Left ventricle myocardium superior (tissue), 1 donor: ENCODE measurements at regions not wholly inside any gene's neighbourhood (a gene's known extent, or its start where the extent isn't known, plus 50 kb on each side); places are given as distances from the start of the nearest gene placed in this dataset.
"Not testable (repeated sequence)": the region's sequence is repeated elsewhere in the genome, so short reads cannot be mapped to it uniquely, and the experiment has no call there.

Experiments
- ATAC-seq: fragments of 200-7000 bp; cut with Tn5 transposase; one replicate; pipeline ENCODE4 v1.9.1; 2020; ENCODE audit warnings: mild to moderate bottlenecking, moderate library complexity
- DNase-seq: peaks from one replicate; pipeline ENCODE4 v3.0.0-alpha.2; 2020
- intact Hi-C: fragments of 100-400 bp; cut with micrococcal nuclease; formaldehyde crosslinking; loops from one replicate; pipeline ENCODE4 v1.11.0; 2022
- donor health status: DM: no; HTN: yes; CAD: no; lungs with severe emphysema.

DNA sequence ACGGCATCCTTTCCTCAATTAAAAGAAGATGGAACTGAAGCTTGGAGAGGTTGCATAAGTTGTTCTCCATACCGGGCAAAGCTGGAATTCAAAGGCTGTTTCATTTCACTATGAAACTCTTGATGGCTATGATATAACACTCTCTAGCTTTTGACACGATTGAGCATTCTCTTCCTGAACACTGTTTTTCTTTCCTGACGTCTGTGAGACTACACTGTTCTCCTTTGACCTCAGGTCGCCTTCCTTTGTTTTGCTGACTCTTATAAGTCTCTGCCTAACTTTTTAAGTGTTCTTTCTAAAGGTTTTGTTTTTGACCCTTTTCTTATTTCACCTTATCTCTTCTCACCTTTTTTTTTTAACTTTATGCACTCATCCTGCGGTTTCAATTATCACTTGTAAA, 261.8 kb upstream of the LINC00305 start:
- ATAC-seq (no peak), DNase-seq (no peak)
- intact Hi-C loops, result no loop called here

DNA sequence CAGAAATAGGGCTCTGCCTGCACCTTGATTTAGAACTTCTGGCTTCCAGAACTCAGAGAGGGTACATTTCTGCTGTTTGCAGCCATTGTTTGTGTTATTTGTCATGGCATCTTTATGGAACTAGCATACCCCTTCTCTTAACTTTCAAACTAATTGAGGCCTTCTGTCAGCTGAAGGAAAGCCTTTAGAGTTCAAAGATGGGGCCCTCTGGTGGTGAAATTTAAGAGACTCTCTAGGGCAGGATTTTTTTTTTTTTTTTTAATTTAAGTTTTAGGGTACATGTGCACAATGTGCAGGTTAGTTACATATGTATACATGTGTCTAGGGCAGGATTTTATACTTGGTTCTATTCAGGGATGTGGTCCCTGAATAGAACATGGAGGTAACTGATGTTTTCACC, 260.6 kb upstream of the LINC00305 start:
- ATAC-seq (no peak), DNase-seq (no peak)
- intact Hi-C loops, result no loop called here

DNA sequence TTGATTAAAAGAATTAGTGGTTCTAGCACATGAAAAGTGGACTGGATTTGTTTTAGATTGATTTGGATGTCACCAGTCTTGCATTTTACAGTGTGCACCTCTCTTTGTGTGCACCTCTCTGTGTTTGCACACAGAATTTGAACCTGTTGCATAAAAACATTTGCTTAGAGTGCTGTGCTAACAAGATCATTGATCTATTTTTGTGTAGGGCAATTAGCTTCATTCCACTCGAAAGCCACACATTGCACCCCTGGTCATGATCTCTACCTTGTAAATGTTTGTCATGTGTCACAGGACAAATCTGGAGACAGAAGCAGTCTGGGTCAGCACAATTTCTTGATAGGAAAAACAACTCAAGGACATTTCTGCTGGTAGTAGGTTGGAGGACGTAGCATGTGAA, 258.7 kb upstream of the LINC00305 start:
- ATAC-seq (no peak), DNase-seq (no peak)
- intact Hi-C loops, result no loop called here

DNA sequence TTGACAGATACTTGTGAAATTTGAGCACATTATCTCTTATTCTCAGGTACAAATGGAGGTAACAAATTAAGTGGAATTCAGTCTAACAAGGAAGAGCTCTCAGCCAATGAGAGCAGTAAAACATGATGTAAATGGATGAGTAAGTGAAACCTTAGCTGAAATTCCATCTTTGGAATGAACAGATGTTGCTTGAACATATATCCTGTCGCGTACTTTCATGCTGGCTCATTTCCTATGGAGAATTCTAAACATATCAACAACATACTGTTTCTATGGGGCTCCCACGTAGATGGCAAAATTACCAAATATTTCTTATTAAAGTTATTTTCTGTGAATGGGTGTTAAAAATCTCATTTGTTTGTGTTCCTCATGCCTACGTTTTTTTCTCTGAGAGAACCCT, 256.3 kb upstream of the LINC00305 start:
- intact Hi-C loops, result no loop called here
- DNase-seq (no peak), ATAC-seq (no peak)

DNA sequence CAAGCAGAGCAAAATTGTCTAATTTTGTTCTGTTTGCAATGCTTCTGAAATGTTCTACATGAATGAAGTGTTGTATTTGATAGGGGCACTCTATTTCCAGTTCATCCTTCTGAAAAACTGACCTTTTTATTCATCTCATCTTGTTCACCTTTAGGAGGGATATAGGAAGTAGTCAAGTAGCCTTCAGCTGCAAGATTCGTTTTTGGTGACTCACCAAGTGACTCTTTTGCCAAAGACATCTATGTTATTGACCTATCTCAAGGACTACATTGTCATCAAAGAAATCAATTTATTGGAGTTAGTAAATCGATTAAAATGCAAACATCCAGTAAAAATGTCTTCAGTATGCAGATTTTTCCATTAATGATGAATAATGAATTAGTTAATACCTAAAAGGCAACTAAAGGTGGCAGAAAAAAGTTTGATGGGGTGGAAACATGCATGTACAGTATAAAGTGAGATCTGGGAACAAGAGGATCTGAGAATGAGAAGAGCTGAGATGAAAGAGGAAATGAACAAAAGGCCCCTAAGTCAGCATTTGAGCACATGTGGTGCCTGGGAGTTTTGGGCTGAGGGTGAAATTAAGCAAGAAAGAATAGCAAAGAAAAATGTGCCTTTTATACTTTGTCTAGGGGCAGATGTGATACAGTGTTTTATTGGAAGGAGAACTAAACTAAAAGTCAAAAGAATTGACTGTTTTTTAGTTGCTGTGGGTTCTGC, 255.1 kb upstream of the LINC00305 start:
- no peak for DNase-seq
- intact Hi-C loops, result no loop called here
- ATAC-seq, result no peak

DNA sequence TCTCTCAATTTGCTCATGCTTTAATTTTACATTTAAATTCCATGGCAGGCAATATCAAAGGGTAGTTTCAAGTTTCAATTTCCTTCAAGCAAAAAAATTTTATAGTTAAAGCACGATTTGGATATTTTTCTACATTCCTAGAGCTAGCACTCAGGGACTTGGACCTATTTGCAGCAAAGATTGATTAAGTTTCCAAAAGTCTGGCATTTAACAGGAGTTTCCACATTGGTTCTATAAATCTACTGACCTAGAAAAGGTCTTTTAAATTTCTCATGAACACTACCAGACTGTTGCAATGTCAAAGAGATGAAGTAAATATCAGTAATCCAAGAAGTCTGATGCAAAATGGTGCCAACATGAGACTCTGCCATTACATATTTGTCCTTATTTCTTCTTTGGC, 253.7 kb upstream of the LINC00305 start:
- intact Hi-C loops, result no loop called here
- no peak for ATAC-seq

DNA sequence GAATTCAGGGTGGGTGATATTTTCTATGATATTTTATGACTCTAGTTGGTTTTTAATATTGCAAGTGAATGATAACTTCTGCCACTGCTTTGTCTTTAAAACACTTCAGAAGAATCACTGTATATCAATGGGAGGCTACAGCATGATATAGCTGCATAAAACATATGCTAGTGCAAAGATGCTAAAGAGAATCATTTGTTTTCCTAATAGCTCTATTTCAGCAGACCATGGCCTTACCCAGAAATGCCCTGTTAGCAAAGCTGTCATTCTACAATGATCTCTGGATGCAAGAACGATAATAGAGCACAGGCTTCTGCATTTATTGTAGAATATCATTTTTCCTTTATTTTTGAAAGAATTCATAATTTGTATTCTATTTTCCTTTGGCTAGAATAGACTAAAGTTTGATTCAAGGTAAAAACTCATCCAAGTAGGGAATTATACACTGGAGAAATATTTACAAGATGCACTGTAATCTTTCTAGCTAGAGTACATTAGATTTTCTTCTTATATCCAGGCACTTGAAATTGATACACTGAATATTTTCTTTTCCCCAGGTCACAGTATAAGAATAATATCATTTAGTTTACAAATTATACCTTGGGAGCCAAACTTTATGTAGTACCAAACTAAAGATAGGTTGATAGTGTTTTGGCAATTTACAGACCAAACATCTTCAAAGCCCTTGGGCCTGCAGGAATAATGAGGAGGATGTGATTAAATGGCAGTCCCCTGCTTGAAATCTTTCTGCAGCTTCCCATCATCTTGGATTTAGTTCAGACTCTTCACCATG, 252.6 kb upstream of the LINC00305 start:
- no peak for ATAC-seq
- intact Hi-C loops, result no loop called here

More for the DNA sequence above, 253.7 kb upstream of the LINC00305 start:
- DNase-seq, result no peak

DNA sequence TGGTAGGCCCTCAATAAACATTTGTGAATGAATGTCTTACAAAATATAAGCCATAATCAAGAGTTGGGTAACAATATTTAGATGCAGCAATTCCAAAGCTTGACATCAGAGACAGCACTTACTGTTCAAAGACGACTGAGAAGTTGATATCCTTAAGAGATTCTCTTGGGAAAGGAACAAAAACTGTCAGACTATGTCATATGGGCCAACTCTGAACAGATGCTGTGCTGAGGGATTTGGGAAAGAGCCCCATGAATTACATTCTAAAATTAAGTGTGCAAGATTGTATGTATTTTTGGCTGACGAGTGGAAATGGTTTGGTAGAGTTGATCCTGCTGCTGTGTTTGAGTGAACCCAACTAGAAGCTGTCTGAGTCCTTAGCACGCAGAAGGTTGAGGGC, 250.7 kb upstream of the LINC00305 start:
- intact Hi-C loops, result no loop called here
- ATAC-seq, result no peak
- DNase-seq, result no peak

More for the DNA sequence above, 252.6 kb upstream of the LINC00305 start:
- DNase-seq, result no peak

DNA sequence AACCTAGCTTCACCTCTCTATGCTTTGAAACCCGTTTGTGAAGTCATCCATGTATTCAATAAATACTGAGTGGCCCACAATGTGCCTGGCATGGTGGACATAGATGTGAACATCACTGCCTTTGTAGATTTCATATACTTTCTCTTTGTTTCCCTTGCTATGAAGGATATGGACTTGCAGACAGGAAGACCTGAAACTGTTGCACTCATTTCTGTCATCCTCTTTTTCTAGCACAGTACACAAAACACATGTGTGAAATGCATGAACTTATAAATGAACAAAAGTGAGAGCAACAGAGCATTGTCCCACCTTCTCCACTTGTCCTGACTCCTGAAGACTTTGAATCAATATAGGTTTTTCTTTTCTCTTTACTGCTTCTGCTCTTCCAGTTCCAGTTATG, 249.4 kb upstream of the LINC00305 start:
- DNase-seq, result no peak
- intact Hi-C loops, result no loop called here
- ATAC-seq, result no peak

DNA sequence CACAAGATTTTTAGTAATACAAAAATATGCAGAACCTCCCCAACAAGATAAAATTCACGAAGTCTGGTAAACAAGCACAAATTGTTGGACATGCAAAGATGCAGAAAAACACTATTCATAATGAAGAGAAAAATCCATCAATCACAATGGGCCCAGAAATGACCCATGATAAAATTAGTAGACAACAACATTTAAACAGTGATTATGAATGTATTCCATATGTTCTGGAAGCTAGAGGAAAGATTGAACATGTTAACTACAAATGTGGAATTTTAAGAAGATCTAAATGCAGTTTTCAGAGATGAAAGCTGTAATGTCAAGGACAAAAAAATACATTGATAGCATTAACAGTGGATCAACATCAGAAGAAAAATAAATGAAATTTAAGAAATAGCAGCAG, 243.3 kb upstream of the LINC00305 start:
- DNase-seq (no peak), ATAC-seq (no peak)
- intact Hi-C loops, result no loop called here

DNA sequence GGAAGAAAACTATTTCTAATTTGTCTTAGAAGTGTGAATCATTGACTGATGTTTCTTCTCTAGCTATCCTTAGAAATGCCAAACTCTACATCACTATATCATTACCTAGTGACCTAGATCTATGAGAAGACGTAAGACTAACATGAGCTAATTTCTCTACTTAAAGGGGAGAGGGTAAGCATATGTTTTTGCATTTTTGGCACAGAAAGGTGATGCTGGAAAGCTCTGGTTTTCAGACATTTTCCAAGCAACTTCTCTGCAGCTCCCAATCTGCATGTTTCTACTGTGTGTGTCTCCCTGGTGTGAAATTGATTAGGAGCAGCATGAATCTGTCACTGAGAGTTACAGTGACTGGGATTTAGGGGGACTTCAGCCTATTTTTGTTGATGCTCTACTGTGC, 235.2 kb upstream of the LINC00305 start:
- ATAC-seq (no peak), DNase-seq (no peak)
- intact Hi-C loops, result no loop called here

DNA sequence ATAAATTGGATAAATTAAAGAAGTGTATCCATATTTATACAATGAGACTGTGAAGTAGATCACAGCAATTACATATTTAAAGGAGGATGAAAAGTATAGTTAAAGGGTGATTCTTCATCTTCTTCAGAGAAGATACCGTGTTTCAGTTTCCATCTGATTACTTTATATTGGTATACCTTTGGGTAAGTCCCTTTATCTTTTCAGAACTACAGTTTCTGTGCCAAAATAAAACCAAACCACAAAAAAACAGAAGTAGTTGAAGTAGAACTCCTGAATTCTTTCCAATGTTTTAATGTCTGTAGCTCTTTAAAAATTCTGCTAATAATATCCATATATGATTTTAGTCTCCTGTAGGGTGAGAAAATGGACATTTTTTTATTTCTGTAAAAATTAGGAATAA, 231.2 kb upstream of the LINC00305 start:
- no peak for DNase-seq
- intact Hi-C loops, result no loop called here
- ATAC-seq, result no peak

DNA sequence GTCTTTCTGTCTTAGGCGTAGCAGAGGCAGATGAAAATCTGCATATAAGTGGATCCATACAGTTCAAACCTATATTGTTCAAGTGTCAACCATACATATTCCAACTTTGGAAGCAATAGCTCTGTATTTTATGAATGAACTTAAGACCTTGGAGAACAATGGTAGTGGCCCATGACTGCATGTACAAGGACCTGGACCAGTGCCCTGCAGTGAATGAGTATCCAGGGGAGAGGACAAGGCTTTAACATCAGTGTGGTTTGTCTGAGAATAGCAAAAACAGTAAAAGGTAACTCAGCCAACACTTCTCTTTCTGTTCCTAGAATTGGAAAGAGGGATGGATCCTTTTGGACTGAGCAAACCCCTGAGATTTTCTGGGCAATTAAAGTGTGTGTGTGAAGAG, 230.8 kb upstream of the LINC00305 start:
- intact Hi-C loops, result no loop called here
- ATAC-seq (no peak), DNase-seq (no peak)

DNA sequence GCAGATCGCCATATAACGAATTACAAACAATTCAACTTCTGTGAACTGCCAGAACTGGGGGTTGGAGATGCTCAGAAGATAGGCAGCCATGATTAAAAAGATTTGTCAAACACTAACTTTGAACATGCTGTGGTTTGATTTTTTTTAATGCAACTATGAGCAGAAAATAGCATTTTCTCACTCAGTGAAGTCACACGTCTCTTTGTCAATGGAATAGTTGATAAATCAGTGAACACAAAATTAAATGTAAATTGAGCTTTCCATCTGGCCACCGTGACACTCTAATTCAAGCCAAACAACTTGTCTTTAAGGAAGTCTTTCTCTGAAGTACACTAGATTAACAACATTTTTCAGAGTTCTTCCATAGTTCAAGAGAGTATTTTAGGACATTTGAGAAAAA, 228.6 kb upstream of the LINC00305 start:
- no peak for ATAC-seq
- no peak for DNase-seq
- intact Hi-C loops, result no loop called here

DNA sequence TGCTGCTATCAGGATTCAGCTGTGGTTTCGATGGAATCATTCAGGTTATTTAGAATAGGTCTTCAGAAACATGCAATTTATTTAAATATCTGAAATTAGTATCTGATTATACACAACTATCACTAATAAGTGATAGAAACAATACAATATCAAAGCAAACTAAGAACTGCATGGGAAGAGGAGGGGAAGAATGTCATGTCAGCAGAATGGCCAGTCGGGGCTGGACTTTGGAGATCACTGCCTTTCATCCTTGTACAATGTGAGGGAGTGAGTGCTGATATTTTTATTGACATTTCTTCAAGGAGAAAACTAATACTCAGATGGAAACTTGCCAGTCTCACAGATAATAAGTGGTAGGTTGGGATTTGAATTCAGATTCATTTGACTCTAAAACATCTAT, 224.0 kb upstream of the LINC00305 start:
- intact Hi-C loops, result no loop called here
- no peak for DNase-seq
- no peak for ATAC-seq

DNA sequence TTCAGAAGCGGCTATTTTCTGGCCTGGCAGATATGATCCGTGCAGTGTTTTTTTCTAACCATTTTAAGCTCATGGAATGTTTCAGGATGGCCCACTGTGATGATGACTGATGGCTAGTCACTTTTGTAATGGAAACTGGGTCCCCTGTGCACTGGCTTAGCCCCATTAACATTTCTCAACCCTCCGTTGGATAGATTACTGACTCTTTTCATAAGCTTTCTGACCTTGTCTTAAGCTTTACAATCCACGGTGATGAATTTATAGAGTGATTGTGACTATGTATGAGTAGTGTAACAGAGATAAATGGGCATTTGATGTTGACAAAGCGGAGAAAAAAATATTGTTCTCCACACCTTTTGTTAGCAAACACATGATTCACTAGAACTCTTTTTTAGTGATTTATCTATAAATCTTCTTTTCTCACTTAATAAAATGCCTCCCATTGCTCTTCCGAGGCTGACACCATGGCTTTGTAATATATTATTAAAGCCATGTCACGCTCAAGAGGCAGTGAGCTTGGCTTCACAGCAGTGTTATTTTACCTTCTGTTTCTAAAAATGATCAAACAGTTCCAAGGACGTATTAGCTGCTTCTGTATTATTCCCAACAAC, 221.0 kb upstream of the LINC00305 start:
- intact Hi-C loops, ATAC-seq, DNase-seq: not testable (repeated sequence)

DNA sequence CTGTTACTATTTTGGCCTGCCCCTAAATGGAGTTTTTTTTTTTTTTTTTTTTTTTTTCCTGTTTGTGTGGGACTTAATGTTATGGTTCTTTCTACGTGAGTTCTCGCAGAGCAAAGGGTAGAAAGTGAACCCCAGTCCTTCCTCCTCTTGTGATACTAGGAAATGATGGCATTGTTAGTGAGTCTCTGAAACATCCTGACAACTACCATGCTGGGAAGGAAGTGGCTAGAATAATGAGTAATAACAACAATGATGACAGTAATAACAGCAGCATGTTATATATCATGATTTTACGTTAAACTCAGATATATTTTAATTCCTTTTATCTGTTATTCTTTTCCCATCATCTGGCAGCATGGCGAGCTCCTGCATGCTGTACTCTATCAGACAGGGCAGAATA, 216.2 kb upstream of the LINC00305 start:
- no peak for ATAC-seq
- intact Hi-C loops, result no loop called here

DNA sequence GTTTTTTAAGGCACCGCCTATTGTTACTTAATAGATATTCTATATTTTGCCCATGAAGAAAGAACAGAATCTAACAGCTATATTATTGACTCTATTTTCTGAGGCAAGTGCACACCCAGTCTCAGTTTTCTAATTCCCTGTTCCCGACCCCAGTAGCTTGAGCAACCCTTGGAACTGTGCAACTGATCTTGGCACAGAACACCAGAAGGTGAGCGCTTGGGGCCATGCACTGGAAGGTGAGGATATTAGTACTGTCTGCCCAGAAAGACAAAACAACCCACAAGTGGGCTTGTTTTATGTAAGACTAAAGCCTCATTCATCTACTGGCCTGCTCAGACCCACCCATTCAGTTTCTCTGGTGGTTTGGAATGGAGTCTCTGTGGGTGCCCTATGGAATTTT, 188.8 kb upstream of the LINC00305 start:
- DNase-seq (no peak), ATAC-seq (no peak)
- intact Hi-C loops, result no loop called here

More for the DNA sequence above, 216.2 kb upstream of the LINC00305 start:
- no peak for DNase-seq

DNA sequence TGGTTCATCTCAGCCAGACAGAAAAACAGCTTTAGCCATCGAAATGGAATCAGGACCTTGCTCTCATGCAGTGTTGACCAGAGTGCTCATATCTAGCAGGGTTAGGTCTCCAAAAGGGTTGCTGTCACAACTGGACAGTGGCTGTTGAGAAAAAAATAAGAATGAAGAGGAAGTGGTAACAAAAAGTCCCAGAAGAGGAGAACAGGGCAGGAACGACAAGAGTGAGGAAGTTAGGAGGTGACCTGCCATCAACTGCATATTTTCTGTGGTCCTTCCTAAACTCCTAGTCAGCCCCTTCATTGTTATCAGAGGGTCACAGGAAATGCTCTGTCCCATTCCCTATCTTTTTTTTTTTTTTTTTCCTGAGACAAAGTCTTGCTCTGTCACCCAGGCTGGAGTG, 188.1 kb upstream of the LINC00305 start:
- intact Hi-C loops, result no loop called here
- DNase-seq, result no peak
- no peak for ATAC-seq

DNA sequence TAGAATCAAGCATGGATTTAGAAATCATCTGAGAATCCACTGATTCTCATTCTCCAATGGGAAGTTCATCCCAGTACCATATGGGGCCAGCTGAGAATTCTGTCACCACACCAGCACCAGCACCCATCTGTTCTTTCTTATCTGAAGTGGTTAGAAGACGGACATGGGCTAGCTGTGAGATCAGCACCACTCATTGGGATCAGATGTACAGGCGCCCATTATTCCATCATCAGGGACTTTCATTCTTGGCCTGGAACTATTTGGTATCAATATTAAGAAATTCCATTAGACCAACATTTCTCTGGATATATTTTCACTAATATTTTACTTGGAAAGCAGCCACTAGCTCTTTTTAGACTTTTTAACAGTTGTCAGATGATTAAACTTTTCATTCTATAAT, 185.9 kb upstream of the LINC00305 start:
- DNase-seq (no peak), ATAC-seq (no peak)
- intact Hi-C loops, result no loop called here

DNA sequence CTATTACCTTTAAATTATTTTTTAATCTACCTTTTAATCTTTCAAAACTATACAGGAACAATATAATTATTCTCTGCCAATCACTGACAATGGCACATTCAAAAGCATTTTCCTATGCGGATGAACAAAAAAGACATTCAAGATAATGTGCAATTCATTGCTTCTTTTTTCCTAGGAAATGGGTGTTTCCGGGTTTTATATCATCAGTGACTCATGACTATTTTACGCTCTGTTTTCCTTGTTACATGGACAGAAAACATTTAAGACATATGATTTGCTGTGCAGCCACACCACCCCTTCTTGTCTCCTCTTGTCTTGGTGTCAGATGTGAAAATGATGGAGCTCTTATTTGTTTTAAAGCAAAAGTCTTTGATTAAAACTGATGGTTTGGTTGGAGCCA, 184.7 kb upstream of the LINC00305 start:
- no peak for ATAC-seq
- no peak for DNase-seq

More for the DNA sequence above, 184.7 kb upstream of the LINC00305 start:
- intact Hi-C loops, result no loop called here
